GM12872 (cell line): ENCODE measurements at regions not wholly inside any gene's neighbourhood (a gene's known extent, or its start where the extent isn't known, plus 50 kb on each side); places are given as distances from the start of the nearest gene placed in this dataset.

Experiments used
- CTCF ChIP-seq: IDR thresholded peaks from 3 replicates; pipeline ENCODE4 v1.5.1; 2011; ENCODE audit warnings: low read depth, mild to moderate bottlenecking, low read length, moderate library complexity; ENCODE audit not compliant: insufficient read depth

GRCh38 chr14:53542732-53543131 is 389.6 kb upstream of the DDHD1 start:
- TF ChIP-seq CTCF, result no peak

- TF ChIP-seq CTCF, result no peak
These were observed 388.3 kb upstream of the DDHD1 start for GRCh38 chr14:53541411-53541810.

- peak; percentile 78 for TF ChIP-seq CTCF
These were observed 386.5 kb upstream of the DDHD1 start for GRCh38 chr14:53539489-53540126.

GRCh38 chr14:53538316-53538881 is 385.3 kb upstream of the DDHD1 start:
- no peak for TF ChIP-seq CTCF

- TF ChIP-seq CTCF, result no peak
These were observed 384.5 kb upstream of the DDHD1 start for GRCh38 chr14:53537422-53538315.

GRCh38 chr14:53536446-53536845 is 383.3 kb upstream of the DDHD1 start:
- TF ChIP-seq CTCF, result no peak

- no peak for TF ChIP-seq CTCF
These were observed 381.7 kb upstream of the DDHD1 start for GRCh38 chr14:53534841-53535240.
